Activated gamma-delta T cell treated with Interleukin-2 at 50 U/mL for 16 hours (primary cell): ENCODE measurements at regions not wholly inside any gene's neighbourhood (a gene's known extent, or its start where the extent isn't known, plus 50 kb on each side); places are given as distances from the start of the nearest gene placed in this dataset.

Experiments used
- DNase-seq: peaks from one replicate; pipeline ENCODE4 v3.0.0-alpha.2; 2020

DNA sequence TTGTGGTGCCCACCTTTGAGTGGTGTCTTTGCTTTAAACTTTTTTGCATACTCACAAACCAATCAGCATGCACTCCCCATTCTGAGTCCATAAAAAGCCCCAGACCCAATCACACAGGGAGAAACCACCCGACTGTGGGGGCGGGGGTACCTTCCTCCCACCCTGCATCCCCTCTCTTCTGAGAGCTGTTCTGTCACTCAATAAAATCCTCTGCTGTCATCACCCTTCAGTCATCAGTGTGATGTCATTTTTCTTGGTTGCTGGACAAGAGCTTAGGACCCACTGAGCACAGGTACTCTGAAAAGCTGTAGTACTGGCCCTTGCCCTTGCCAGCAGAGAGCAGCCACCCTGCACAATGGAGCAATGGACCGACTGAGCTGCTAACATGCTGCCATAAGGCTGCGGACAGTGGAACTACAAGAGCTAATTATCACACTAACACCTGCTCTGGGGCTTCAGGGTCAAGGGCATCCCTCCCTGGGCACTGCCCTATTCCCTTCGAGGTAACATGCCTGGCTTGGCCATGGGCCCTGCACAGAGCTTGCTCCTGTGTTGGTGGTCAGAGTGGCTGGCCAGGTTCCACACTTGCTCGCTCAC, 62.9 kb upstream of the PGRMC2 start:
- no peak for DNase-seq

DNA sequence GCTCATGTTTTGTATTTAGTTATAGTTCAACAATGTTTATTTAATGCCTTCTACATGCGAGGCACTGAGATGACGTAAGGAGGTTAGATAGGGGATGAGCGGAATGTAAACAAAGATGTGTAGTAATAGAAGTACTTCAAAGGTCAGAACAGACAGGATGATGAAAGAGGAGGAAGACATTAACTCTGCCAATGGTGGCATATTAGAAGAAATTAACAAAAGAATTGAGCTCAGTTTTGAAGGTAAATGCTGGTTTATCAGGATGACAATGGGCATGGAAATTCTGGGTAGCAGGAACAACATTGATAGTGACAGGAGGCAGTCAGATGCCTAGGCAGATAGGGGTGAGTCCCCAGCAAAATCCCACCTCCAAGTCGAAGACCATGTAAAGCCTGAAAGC, 62.3 kb upstream of the PGRMC2 start:
- no peak for DNase-seq

DNA sequence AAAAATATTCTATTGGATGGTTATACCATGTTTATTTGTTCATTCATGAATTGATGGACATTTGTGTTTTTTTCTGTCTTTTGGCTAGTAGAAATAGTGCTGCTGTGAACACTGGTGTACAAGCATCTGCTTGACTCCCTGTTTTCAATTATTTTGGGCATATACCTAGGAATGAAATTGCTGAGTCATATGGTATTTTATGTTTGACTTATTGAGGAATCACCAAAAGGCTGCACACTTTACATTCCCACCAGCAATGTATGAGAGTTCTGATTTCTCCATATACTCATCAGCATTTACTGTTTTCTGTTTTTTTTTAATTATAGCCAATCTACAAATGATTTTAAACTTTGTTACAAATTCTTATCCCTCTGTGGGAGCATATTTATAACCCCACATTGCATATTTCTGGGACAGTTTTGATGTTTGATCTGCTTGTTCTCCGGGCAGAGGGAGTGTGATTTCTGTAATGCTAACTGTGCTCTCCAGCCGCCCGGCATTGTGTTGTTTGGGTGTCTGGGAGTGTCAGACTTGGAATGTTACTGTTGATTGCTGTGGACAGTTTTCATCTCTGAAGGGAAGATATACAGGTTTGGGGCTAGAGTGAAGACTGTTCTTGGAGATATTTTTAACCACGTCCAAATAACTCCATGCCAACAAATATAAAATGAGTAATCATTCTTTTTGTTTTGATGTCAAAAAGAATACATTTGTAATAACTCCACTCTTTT, 60.5 kb upstream of the PGRMC2 start:
- DNase-seq, result no peak

DNA sequence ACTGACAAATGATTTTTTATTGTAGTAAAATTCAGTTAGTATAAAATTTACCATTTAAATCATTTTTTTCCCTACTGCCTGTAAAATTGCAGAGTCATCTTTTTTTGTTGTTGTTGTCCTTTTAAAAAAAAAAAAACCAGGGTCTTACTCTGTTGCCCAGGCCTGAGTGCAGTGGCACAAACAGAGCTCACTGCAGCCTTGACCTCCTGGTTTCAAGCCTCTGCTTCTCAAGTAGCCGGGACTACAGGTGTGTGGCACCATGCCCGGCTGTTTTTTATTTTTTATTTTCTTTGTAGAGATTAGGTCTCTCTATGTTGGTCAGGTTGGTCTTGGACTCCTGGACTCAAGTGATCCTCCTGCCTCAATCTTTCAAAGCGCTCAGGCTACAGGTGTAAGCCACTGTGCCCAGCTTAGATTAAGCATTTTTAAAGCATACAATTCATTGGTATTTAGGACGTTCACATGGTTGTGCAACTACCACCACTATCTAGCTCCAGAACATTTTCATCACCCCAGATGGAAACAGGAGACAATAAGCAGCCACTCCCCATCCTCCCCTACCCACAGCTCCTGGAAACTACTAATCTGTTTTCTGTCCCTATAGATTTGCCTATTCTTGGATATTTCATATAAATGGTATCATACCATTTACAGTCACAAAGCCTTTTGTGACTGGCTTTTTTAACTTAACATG, 59.7 kb upstream of the PGRMC2 start:
- no peak for DNase-seq

DNA sequence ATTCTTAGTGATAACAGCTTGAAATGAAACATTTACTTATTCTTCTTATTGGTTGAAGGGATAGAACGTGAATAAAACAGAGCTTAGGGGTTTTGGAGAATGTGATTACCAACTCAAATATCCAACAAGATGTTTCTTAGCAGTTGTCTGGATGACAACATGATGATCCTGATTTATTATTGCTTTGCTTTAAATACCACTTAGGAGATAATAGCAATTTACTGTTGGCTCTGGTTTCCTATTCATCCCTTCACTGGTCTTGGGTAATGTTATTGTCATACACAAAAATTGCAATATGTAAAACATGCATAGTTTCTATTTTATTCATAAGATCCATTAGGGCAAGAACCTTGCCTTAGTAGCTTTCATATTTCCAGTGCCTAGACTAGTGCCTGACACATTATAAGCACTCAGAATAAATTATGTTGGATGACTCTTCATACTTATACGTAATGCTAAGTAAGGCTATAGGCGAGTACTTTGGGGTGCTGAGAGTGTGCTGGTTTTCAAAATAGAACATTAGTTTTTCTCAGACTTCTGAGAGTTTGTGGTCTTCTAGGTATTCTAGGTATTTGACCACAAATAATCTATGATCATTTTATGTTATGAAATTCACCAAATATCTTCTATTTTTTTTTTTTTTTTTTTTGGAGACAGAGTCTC, 58.6 kb upstream of the PGRMC2 start:
- DNase-seq, result no peak

DNA sequence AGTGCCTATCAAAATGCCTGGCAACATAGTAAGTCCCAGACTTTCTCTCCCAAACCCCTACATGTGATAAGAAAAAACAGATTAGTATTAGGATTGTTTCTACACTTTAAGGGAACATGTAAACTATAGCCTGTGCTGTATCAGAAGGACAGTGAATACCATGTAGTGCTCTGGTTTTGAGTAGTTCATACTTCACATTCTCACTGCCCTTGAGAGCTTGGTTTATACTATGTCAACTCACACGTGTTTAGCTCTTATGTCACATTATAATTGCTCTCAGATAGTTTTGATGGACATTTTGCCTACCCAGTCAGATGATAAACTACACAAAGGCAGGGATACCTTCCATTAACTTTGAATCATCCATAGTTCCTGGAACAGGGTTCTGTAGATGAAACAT, 58.0 kb upstream of the PGRMC2 start:
- no peak for DNase-seq

- DNase-seq, result no peak
Measured at GRCh38 chr4:128342762-128343161, 55.1 kb upstream of the PGRMC2 start.

- no peak for DNase-seq
Measured at GRCh38 chr4:128341634-128342033, 54.0 kb upstream of the PGRMC2 start.

GRCh38 chr4:128338634-128339355, 51.2 kb upstream of the PGRMC2 start:
- DNase-seq, result no peak

- no peak for DNase-seq
Measured at GRCh38 chr4:128337863-128338262, 50.2 kb upstream of the PGRMC2 start.
